ENCODE measurements at regions not wholly inside any gene's neighbourhood (a gene's known extent, or its start where the extent isn't known, plus 50 kb on each side); places are given as distances from the start of the nearest gene placed in this dataset.

DNA sequence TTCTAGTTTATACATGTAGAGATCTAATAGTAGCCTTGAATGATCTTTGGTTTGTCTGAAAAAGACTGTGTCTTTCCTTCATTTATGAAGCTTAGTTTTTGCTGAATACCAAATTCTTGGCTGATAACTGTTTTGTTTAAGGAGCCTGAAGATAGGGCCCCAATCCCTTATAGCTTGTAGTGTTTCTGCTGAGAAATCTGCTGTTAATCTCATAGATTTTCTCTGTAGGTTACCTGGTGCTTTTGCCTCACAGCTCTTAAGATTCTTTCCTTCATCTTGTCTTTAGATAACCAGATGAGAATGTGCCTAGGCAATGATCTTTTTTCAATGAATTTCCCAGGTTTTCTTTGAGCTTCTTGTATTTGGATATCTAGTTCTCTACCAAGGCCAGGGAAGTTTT is 562.1 kb downstream of the XIRP2 start:
- Histone ChIP-seq H3K9me3 (peaks cover 0 to 32% (median 17%) of the 10 kb centered on the region in 12 donors), H3K4me1 (no peaks in the 10 kb centered on the region), H3K4me3 (no peak overlapping the region), H3K27me3 (no peaks in the 10 kb centered on the region), H3K27ac (no peak overlapping the region), H3K36me3 (no peaks in the 10 kb centered on the region)
- TF ChIP-seq POLR2A (IDR thresholded peaks at IDR 0.05) (no peak), CTCF (IDR thresholded peaks at IDR 0.05) (no peak)
- intact Hi-C loops (cut with DNase I): no loop called here
- no peak for DNase-seq
- ATAC-seq: no peak

- Histone ChIP-seq H3K9me3 (no peaks in the 10 kb centered on the region), H3K27me3 (no peaks in the 10 kb centered on the region), H3K27ac (no peak overlapping the region), H3K4me1 (no peaks in the 10 kb centered on the region), H3K36me3 (no peaks in the 10 kb centered on the region), H3K4me3 (no peak overlapping the region)
- intact Hi-C loops (cut with DNase I): no loop called here
- no peak for DNase-seq
- no peak for TF ChIP-seq POLR2A (IDR thresholded peaks at IDR 0.05)
- no peak for TF ChIP-seq CTCF (IDR thresholded peaks at IDR 0.05)
- ATAC-seq: no peak
These were observed 552.1 kb downstream of the XIRP2 start for GRCh38 chr2:167440382-167440781.

DNA sequence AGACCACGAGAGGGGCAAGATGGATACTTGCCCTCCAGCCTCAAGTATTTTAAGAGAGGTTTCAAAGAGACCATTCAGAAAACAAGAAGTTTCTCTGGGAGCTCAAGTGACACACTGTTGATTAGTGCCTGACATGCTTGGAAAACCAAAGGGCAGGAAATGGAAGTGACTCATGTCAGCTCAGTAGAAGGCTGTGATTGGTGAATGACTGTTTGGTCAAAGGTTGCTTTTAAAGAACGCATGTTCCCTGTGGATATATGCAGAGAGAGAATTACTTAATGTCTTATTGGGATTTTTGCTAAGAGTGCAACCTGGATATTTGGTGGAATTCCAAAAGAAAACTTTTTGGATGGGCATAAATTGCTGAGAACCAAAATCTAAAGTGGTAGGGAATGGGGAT is 549.9 kb downstream of the XIRP2 start:
- ATAC-seq: no peak

GRCh38 chr2:167431949-167432348 is 543.7 kb downstream of the XIRP2 start:
- no peak for ATAC-seq
- H3K9me3 ChIP-seq: peaks cover 0 to 4% (median 0%) of the 10 kb centered on the region in 12 donors
- no peaks in the 10 kb centered on the region for H3K4me1 ChIP-seq
- no peak for TF ChIP-seq POLR2A (IDR thresholded peaks at IDR 0.05)
- TF ChIP-seq CTCF (IDR thresholded peaks at IDR 0.05): no peak
- no peak overlapping the region for H3K4me3 ChIP-seq
- DNase-seq: no peak
- intact Hi-C loops (cut with DNase I): no loop called here
- WGBS, 4 donors: 71 to 88% (median 75%) methylated on average over 2 of the region's 2 CpGs
- H3K36me3 ChIP-seq: no peaks in the 10 kb centered on the region
- no peaks in the 10 kb centered on the region for H3K27me3 ChIP-seq
- no peak overlapping the region for H3K27ac ChIP-seq

More for the DNA sequence above, 549.9 kb downstream of the XIRP2 start:
- TF ChIP-seq CTCF (IDR thresholded peaks at IDR 0.05) (no peak), POLR2A (IDR thresholded peaks at IDR 0.05) (no peak)
- Histone ChIP-seq H3K27me3 (no peaks in the 10 kb centered on the region), H3K4me1 (no peaks in the 10 kb centered on the region), H3K36me3 (no peaks in the 10 kb centered on the region), H3K9me3 (no peaks in the 10 kb centered on the region), H3K4me3 (no peak overlapping the region), H3K27ac (no peak overlapping the region)
- WGBS, 4 donors: 37 to 48% (median 43%) methylated on average over 2 of the region's 2 CpGs
- intact Hi-C loops (cut with DNase I): no loop called here
- no peak for DNase-seq
